ENCODE measurements at regions not wholly inside any gene's neighbourhood (a gene's known extent, or its start where the extent isn't known, plus 50 kb on each side); places are given as distances from the start of the nearest gene placed in this dataset.

GRCh38 chr2:60302377-60303126, 250.9 kb downstream of the BCL11A start:
- no peak overlapping the region for H3K27ac ChIP-seq
- no peaks in the 10 kb centered on the region for H3K9me3 ChIP-seq
- intact Hi-C loops (cut with DNase I), result no loop called here
- H3K4me3 ChIP-seq, result no peak overlapping the region
- no peaks in the 10 kb centered on the region for H3K36me3 ChIP-seq
- no peaks in the 10 kb centered on the region for H3K27me3 ChIP-seq
- 86 to 92% (median 90%) methylated on average over 6 of the region's 6 CpGs for WGBS, 3 donors
- no peak for DNase-seq
- H3K4me1 ChIP-seq (ENCODE audit: insufficient read depth), result no peaks in the 10 kb centered on the region
- TF ChIP-seq CTCF (IDR thresholded peaks at IDR 0.05), result no peak

GRCh38 chr2:60301726-60302125, 251.7 kb downstream of the BCL11A start:
- H3K27me3 ChIP-seq, result no peaks in the 10 kb centered on the region
- no peaks in the 10 kb centered on the region for H3K4me1 ChIP-seq (ENCODE audit: insufficient read depth)
- intact Hi-C loops (cut with DNase I), result no loop called here
- H3K36me3 ChIP-seq, result no peaks in the 10 kb centered on the region
- no peak overlapping the region for H3K27ac ChIP-seq
- WGBS, 3 donors, result 73 to 79% (median 74%) methylated on average over 3 of the region's 3 CpGs
- no peaks in the 10 kb centered on the region for H3K9me3 ChIP-seq
- no peak for DNase-seq
- no peak for TF ChIP-seq EP300 (IDR thresholded peaks at IDR 0.05)
- no peak for TF ChIP-seq CTCF (IDR thresholded peaks at IDR 0.05)
- TF ChIP-seq POLR2A (IDR thresholded peaks at IDR 0.05), result no peak
- no peak overlapping the region for H3K4me3 ChIP-seq

GRCh38 chr2:60299179-60299578, 254.3 kb downstream of the BCL11A start:
- TF ChIP-seq EP300 (IDR thresholded peaks at IDR 0.05) (no peak), CTCF (IDR thresholded peaks at IDR 0.05) (no peak), POLR2A (IDR thresholded peaks at IDR 0.05) (no peak)
- H3K27ac ChIP-seq, result no peak overlapping the region
- H3K36me3 ChIP-seq, result no peaks in the 10 kb centered on the region
- no peaks in the 10 kb centered on the region for H3K9me3 ChIP-seq
- H3K4me3 ChIP-seq, result no peak overlapping the region
- DNase-seq, result no peak
- 47 to 64% (median 55%) methylated on average over 8 of the region's 8 CpGs for WGBS, 3 donors
- no peaks in the 10 kb centered on the region for H3K27me3 ChIP-seq
- H3K4me1 ChIP-seq (ENCODE audit: insufficient read depth), result no peaks in the 10 kb centered on the region
- intact Hi-C loops (cut with DNase I), result no loop called here

GRCh38 chr2:60298006-60298696, 255.3 kb downstream of the BCL11A start:
- no peak overlapping the region for H3K4me3 ChIP-seq
- intact Hi-C loops (cut with DNase I), result no loop called here
- DNase-seq, result no peak
- no peak for TF ChIP-seq EP300 (IDR thresholded peaks at IDR 0.05)
- no peak for TF ChIP-seq CTCF (IDR thresholded peaks at IDR 0.05)
- TF ChIP-seq POLR2A (IDR thresholded peaks at IDR 0.05), result no peak
- 66 to 79% (median 75%) methylated on average over 20 of the region's 20 CpGs for WGBS, 3 donors
- H3K36me3 ChIP-seq, result no peaks in the 10 kb centered on the region
- H3K9me3 ChIP-seq, result no peaks in the 10 kb centered on the region
- no peak overlapping the region for H3K27ac ChIP-seq
- no peaks in the 10 kb centered on the region for H3K27me3 ChIP-seq
- H3K4me1 ChIP-seq (ENCODE audit: insufficient read depth), result no peaks in the 10 kb centered on the region
